ENCODE measurements at regions not wholly inside any gene's neighbourhood (a gene's known extent, or its start where the extent isn't known, plus 50 kb on each side); places are given as distances from the start of the nearest gene placed in this dataset.

DNA sequence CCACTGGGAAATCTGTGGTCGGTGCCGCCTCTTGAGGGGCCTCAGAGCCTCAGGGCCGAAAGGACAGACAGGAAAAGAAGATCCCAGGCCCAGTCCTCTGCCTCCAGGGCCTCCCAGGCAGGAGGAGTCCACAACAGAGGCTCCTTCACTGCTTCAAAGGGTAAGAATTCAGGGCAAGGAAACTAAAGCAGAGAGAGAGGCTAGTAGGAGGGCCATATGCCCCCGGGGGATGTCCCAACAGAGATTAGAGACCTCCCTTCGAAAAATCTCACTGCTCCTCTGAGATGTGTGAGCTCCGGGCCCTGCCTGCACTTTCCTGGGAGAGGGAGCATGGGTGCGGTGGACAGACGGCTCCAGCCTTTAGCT is 465.9 kb downstream of the NPHP4 start (continued):
- TF ChIP-seq, protein P1, sequence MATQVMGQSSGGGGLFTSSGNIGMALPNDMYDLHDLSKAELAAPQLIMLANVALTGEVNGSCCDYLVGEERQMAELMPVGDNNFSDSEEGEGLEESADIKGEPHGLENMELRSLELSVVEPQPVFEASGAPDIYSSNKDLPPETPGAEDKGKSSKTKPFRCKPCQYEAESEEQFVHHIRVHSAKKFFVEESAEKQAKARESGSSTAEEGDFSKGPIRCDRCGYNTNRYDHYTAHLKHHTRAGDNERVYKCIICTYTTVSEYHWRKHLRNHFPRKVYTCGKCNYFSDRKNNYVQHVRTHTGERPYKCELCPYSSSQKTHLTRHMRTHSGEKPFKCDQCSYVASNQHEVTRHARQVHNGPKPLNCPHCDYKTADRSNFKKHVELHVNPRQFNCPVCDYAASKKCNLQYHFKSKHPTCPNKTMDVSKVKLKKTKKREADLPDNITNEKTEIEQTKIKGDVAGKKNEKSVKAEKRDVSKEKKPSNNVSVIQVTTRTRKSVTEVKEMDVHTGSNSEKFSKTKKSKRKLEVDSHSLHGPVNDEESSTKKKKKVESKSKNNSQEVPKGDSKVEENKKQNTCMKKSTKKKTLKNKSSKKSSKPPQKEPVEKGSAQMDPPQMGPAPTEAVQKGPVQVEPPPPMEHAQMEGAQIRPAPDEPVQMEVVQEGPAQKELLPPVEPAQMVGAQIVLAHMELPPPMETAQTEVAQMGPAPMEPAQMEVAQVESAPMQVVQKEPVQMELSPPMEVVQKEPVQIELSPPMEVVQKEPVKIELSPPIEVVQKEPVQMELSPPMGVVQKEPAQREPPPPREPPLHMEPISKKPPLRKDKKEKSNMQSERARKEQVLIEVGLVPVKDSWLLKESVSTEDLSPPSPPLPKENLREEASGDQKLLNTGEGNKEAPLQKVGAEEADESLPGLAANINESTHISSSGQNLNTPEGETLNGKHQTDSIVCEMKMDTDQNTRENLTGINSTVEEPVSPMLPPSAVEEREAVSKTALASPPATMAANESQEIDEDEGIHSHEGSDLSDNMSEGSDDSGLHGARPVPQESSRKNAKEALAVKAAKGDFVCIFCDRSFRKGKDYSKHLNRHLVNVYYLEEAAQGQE (IDR thresholded peaks at IDR 0.05; ENCODE audit: low read depth, low read length) = no peak
- TF ChIP-seq ZNF622 (IDR thresholded peaks at IDR 0.05) = no peak

DNA sequence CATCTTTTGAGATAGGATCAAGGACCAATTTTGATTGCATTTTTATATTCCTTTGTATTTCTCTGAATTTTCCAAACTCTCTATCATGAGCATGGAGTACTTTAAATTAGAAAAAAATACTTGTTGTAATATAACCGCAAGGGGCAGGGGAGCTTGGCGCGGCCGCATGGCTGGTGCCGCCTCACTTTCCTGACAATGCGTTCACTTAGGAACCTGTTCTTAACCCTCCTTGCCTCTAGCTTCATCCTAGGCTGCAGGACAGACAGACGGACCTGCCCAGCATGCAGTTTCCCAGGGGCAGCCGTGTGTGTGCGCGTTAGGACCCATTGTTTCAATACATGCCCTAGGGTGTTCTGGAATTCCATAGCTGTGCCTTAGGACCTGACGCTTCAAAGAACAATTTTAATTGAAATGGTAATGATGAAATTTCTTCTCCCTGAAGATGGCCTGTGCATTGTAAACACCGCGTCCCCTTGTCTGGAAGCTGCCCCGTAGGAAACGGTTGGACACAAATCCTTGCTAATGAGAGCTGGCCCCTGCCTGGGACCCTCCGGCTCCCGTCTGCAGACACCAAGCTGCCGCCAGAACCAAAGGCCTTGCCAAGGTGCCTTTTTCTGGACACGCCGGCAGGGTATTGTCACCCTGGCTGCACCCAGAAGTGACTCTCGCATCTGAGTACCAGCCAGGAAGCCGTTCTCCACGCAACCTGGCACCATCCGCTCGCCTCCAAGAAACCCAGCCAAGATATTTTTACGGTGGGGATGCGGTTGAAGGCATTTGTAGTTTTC is 466.4 kb downstream of the NPHP4 start:
- no peaks in the 10 kb centered on the region for H4K20me1 ChIP-seq (ENCODE audit: control insufficient read depth, insufficient read depth)
- no peaks in the 10 kb centered on the region for H3K79me2 ChIP-seq (ENCODE audit: control insufficient read depth, insufficient read depth, low read length)
- no peaks in the 10 kb centered on the region for H3K36me3 ChIP-seq (ENCODE audit: control insufficient read depth in 2 of 2, insufficient read depth in 2 of 2, low read length in 1 of 2)
- ChIA-PET RAD21 (ENCODE audit: unreplicated experiment) (no interaction called here), CTCF (interaction anchor here (4.1 kb wide), 1 partner anchor 11 kb away, joined by 15 read pairs; no protein-coding TSS in a partner anchor), SMC1A (ENCODE audit: uncharacterized antibody, unreplicated experiment) (no interaction called here), POLR2A (no interaction called here)
- no peak for FAIRE-seq
- no peak overlapping the region for H3K4me2 ChIP-seq (ENCODE audit: control insufficient read depth, insufficient read depth)
- no peak overlapping the region for H3K4me3 ChIP-seq
- no peak overlapping the region for H2AFZ ChIP-seq (ENCODE audit: control insufficient read depth, low read depth, low read length)
- in situ Hi-C loops (cut with MboI) (no loop called here), intact Hi-C loops (cut with micrococcal nuclease; ENCODE audit: unreplicated experiment) (no loop called here)
- H3K27me3 ChIP-seq (replicated peaks in 1 of 2; ENCODE audit: control insufficient read depth in 2 of 2, insufficient read depth in 2 of 2, low read length in 1 of 2) = no peaks in the 10 kb centered on the region
- ATAC-seq = no peak
- DNase-seq (ENCODE audit: low read depth, low spot score) = no peak
- no peaks in the 10 kb centered on the region; the same call in 2 of the 3 replicates for H3K9me3 ChIP-seq (replicated peaks; ENCODE audit: control insufficient read depth, insufficient read depth, low read length)
- no peak overlapping the region for H3K9ac ChIP-seq (ENCODE audit: control insufficient read depth, insufficient read depth, low read length)
- H3K27ac ChIP-seq (ENCODE audit: control insufficient read depth, insufficient read depth) = no peak overlapping the region
- H3K4me1 ChIP-seq (ENCODE audit: control insufficient read depth, insufficient read depth, low read length) = no peaks in the 10 kb centered on the region
- TF ChIP-seq ZNF207 (IDR thresholded peaks at IDR 0.05; ENCODE audit: borderline replicate concordance) (no peak), RB1 (IDR thresholded peaks at IDR 0.05; ENCODE audit: borderline replicate concordance) (no peak), NFXL1 (IDR thresholded peaks at IDR 0.05; ENCODE audit: borderline replicate concordance) (no peak)
- TF ChIP-seq, protein P2, sequence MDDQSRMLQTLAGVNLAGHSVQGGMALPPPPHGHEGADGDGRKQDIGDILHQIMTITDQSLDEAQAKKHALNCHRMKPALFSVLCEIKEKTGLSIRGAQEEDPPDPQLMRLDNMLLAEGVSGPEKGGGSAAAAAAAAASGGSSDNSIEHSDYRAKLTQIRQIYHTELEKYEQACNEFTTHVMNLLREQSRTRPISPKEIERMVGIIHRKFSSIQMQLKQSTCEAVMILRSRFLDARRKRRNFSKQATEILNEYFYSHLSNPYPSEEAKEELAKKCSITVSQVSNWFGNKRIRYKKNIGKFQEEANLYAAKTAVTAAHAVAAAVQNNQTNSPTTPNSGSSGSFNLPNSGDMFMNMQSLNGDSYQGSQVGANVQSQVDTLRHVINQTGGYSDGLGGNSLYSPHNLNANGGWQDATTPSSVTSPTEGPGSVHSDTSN (IDR thresholded peaks at IDR 0.05; ENCODE audit: insufficient replicate concordance, low read depth, low read length) = no peak
- WGBS (ENCODE audit: insufficient coverage, insufficient replicate concordance, low lambda C conversion rate, missing lambda C conversion rate) = 67% methylated on average over 27 of the region's 27 CpGs
- BruUV-seq (replicated peaks) = no TSS peak
